ENCODE measurements at regions not wholly inside any gene's neighbourhood (a gene's known extent, or its start where the extent isn't known, plus 50 kb on each side); places are given as distances from the start of the nearest gene placed in this dataset.

DNA sequence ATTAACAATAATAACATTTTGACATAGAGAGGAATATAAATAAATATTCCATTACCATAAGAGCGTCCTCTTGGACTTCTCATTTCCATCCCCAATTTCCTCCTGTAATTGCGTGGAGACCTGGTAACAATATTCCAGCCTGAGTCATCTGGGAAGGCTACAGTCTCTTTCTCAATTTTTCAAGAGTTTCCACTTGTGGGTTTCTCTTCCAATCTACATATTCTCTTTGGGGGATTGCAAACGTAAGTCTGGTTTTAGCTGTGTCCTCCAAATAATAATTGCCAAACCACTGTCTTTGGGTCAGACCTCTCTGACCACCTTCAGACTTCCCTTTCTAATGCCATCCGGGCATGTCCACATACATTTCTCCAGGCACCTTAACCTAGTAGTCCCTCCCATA, 124.5 kb upstream of the USP24 start:
- Histone ChIP-seq H3K9me3 (ENCODE audit: control insufficient read depth, low read length) (no peaks in the 10 kb centered on the region), H3K36me3 (ENCODE audit: control insufficient read depth, insufficient read depth, low read length) (no peaks in the 10 kb centered on the region), H3K4me3 (ENCODE audit: insufficient read depth, low read depth, low read length, poor library complexity, severe bottlenecking) (no peak overlapping the region), H3K4me1 (ENCODE audit: control insufficient read depth, insufficient read depth, low read length, poor library complexity, severe bottlenecking) (no peaks in the 10 kb centered on the region), H3K27me3 (replicated peaks; ENCODE audit: control insufficient read depth, insufficient read depth, low read length, poor library complexity, severe bottlenecking) (no peaks in the 10 kb centered on the region), H3K27ac (ENCODE audit: insufficient read depth, low read length, poor library complexity, severe bottlenecking) (no peak overlapping the region)
- no peak for DNase-seq

DNA sequence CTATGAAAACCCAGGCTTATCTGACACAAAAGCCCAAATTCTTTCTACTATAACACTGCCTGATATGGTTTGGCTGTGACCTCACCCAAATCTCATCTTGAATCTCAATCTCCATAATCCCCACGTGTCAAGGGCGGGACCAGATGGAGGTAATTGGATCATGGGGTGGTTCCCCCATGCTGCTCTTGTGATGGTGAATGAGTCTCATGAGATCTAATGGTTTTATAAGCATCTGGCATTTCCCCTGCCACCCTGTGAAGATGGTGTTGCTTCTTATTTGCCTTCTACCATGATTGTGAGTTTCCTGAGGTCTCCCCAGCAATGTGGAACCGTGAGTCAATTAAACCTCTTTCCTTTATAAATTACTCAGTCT, 123.3 kb upstream of the USP24 start:
- no peaks in the 10 kb centered on the region for H3K36me3 ChIP-seq (ENCODE audit: control insufficient read depth, insufficient read depth, low read length)
- no peak overlapping the region for H3K27ac ChIP-seq (ENCODE audit: insufficient read depth, low read length, poor library complexity, severe bottlenecking)
- H3K4me1 ChIP-seq (ENCODE audit: control insufficient read depth, insufficient read depth, low read length, poor library complexity, severe bottlenecking), result no peaks in the 10 kb centered on the region
- DNase-seq, result no peak
- no peaks in the 10 kb centered on the region for H3K9me3 ChIP-seq (ENCODE audit: control insufficient read depth, low read length)
- no peak overlapping the region for H3K4me3 ChIP-seq (ENCODE audit: insufficient read depth, low read depth, low read length, poor library complexity, severe bottlenecking)
- H3K27me3 ChIP-seq (replicated peaks; ENCODE audit: control insufficient read depth, insufficient read depth, low read length, poor library complexity, severe bottlenecking), result no peaks in the 10 kb centered on the region

DNA sequence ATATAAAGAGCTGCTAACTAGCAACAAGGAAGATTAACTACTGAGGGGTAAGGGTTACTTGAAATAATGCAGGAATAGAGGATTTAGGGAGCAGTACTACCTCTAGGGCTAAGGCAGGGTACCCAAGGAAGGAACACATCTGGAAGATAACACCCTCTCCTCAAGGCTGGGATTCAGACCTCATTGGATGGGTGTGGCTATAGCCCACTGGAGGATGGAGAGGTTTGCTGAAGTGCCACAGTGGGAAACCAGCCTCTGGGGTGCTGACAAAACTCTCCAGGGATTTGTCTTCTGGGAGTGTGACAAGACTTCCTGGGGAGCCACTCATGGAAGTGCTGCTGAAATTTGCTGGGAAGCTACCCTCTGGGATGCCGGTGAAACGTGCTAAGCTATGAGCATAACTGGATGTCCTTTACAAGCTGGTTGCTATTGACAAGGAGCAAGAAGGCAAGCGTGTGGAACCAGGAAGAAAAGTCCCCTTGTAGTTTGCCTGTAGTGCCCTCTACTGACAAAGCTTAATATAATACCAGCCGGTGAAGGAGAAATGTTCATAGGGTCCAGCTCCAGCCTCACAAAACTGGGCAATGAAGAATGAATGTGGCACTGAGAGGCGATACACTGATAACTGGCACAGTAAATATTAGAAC, 122.8 kb upstream of the USP24 start:
- DNase-seq, result no peak
- H3K4me1 ChIP-seq (ENCODE audit: control insufficient read depth, insufficient read depth, low read length, poor library complexity, severe bottlenecking), result no peaks in the 10 kb centered on the region
- H3K9me3 ChIP-seq (ENCODE audit: control insufficient read depth, low read length), result no peaks in the 10 kb centered on the region
- H3K36me3 ChIP-seq (ENCODE audit: control insufficient read depth, insufficient read depth, low read length), result no peaks in the 10 kb centered on the region
- H3K27me3 ChIP-seq (replicated peaks; ENCODE audit: control insufficient read depth, insufficient read depth, low read length, poor library complexity, severe bottlenecking), result no peaks in the 10 kb centered on the region
- no peak overlapping the region for H3K4me3 ChIP-seq (ENCODE audit: insufficient read depth, low read depth, low read length, poor library complexity, severe bottlenecking)
- H3K27ac ChIP-seq (ENCODE audit: insufficient read depth, low read length, poor library complexity, severe bottlenecking), result no peak overlapping the region

DNA sequence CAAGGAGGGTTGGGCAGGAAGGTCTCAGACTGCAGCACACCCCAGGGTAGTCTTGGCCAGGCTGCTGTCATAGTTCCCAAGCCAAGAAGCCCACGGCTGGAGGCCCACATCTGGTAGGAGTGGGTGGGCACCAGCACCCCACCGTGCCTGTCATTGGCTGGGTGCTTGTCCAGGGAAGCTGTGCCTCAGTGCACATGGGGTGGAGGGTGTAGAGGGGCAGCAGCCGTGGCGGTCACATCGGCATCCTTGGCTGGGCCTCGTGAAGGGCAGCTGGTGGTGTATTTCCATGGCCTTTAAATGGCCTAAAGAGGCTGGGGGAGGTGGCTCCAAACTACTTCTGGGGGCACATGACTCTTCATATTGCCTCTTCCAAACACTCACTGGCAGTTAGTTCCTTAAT, 119.6 kb upstream of the USP24 start:
- no peak overlapping the region for H3K4me3 ChIP-seq (ENCODE audit: insufficient read depth, low read depth, low read length, poor library complexity, severe bottlenecking)
- no peaks in the 10 kb centered on the region for H3K4me1 ChIP-seq (ENCODE audit: control insufficient read depth, insufficient read depth, low read length, poor library complexity, severe bottlenecking)
- no peaks in the 10 kb centered on the region for H3K27me3 ChIP-seq (replicated peaks; ENCODE audit: control insufficient read depth, insufficient read depth, low read length, poor library complexity, severe bottlenecking)
- H3K27ac ChIP-seq (ENCODE audit: insufficient read depth, low read length, poor library complexity, severe bottlenecking), result no peak overlapping the region
- DNase-seq, result no peak
- no peaks in the 10 kb centered on the region for H3K9me3 ChIP-seq (ENCODE audit: control insufficient read depth, low read length)
- no peaks in the 10 kb centered on the region for H3K36me3 ChIP-seq (ENCODE audit: control insufficient read depth, insufficient read depth, low read length)

DNA sequence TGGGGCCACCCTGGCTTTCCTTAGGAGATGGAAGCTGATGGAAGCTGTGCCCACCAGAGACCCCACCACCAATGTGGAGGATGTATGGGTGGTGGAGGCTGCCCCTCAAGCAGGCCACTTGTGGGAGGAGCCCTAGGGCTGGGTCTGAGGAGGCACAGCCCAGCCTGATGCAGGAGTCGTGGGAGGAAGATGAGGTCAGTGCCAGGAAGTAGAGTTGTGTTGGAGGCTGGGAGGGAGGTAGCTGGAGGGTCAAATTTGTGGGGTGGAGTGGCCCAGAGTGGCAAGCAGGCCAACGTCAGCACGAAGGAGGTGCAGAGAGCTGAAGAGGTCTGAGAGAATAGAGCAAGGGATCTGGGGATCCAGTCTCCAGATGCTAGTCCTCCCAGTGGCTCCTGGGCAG, 119.0 kb upstream of the USP24 start:
- Histone ChIP-seq H3K9me3 (ENCODE audit: control insufficient read depth, low read length) (no peaks in the 10 kb centered on the region), H3K27ac (ENCODE audit: insufficient read depth, low read length, poor library complexity, severe bottlenecking) (no peak overlapping the region), H3K36me3 (ENCODE audit: control insufficient read depth, insufficient read depth, low read length) (no peaks in the 10 kb centered on the region), H3K27me3 (replicated peaks; ENCODE audit: control insufficient read depth, insufficient read depth, low read length, poor library complexity, severe bottlenecking) (no peaks in the 10 kb centered on the region), H3K4me1 (ENCODE audit: control insufficient read depth, insufficient read depth, low read length, poor library complexity, severe bottlenecking) (no peaks in the 10 kb centered on the region), H3K4me3 (ENCODE audit: insufficient read depth, low read depth, low read length, poor library complexity, severe bottlenecking) (no peak overlapping the region)
- DNase-seq, result no peak

DNA sequence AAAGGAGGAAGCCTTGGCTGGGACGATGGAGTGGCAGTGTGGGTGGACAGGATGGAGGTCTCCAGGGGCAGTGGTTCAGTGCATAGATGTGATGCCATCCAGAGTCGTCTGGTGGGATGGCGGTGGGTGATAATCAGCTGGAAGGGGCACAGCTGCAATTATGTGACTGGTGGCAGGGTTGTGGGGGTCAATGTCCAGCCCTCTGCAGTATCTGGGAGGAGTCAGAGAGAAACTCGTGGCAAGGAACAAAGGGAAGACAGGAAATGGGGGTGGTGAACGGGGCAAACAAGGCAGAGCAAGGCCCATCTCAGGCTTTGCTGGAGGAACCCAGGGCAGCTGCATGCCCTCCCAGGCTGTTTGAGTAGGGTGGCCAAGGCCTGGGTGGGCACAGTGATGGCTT, 118.3 kb upstream of the USP24 start:
- Histone ChIP-seq H3K27ac (ENCODE audit: insufficient read depth, low read length, poor library complexity, severe bottlenecking) (no peak overlapping the region), H3K27me3 (replicated peaks; ENCODE audit: control insufficient read depth, insufficient read depth, low read length, poor library complexity, severe bottlenecking) (no peaks in the 10 kb centered on the region)

DNA sequence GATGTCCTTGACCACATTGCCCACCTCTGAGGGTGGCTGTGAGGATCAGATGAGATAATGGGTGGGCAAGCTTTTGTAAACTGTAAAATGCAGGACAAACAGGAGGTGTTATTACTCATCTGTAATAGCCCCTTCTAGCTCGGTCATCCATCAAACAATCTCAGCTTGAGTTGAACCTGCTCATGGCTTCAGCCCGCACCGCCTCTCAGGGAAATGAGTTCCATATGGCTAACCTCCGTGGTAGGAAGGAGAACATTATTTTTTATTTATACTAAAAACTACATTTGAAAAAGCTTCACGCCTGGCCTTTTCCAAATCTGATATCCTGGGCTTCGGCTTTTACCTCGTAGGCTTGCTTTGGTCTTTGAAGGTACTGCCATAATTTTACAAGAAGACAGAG, 116.2 kb upstream of the USP24 start:
- Histone ChIP-seq H3K27me3 (replicated peaks; ENCODE audit: control insufficient read depth, insufficient read depth, low read length, poor library complexity, severe bottlenecking) (no peaks in the 10 kb centered on the region), H3K4me3 (ENCODE audit: insufficient read depth, low read depth, low read length, poor library complexity, severe bottlenecking) (no peak overlapping the region), H3K27ac (ENCODE audit: insufficient read depth, low read length, poor library complexity, severe bottlenecking) (no peak overlapping the region), H3K36me3 (ENCODE audit: control insufficient read depth, insufficient read depth, low read length) (no peaks in the 10 kb centered on the region), H3K9me3 (ENCODE audit: control insufficient read depth, low read length) (no peaks in the 10 kb centered on the region), H3K4me1 (ENCODE audit: control insufficient read depth, insufficient read depth, low read length, poor library complexity, severe bottlenecking) (no peaks in the 10 kb centered on the region)
- no peak for DNase-seq

More for the DNA sequence above, 118.3 kb upstream of the USP24 start:
- DNase-seq, result no peak
- no peaks in the 10 kb centered on the region for H3K36me3 ChIP-seq (ENCODE audit: control insufficient read depth, insufficient read depth, low read length)
- H3K9me3 ChIP-seq (ENCODE audit: control insufficient read depth, low read length), result no peaks in the 10 kb centered on the region
- H3K4me1 ChIP-seq (ENCODE audit: control insufficient read depth, insufficient read depth, low read length, poor library complexity, severe bottlenecking), result no peaks in the 10 kb centered on the region
- no peak overlapping the region for H3K4me3 ChIP-seq (ENCODE audit: insufficient read depth, low read depth, low read length, poor library complexity, severe bottlenecking)

DNA sequence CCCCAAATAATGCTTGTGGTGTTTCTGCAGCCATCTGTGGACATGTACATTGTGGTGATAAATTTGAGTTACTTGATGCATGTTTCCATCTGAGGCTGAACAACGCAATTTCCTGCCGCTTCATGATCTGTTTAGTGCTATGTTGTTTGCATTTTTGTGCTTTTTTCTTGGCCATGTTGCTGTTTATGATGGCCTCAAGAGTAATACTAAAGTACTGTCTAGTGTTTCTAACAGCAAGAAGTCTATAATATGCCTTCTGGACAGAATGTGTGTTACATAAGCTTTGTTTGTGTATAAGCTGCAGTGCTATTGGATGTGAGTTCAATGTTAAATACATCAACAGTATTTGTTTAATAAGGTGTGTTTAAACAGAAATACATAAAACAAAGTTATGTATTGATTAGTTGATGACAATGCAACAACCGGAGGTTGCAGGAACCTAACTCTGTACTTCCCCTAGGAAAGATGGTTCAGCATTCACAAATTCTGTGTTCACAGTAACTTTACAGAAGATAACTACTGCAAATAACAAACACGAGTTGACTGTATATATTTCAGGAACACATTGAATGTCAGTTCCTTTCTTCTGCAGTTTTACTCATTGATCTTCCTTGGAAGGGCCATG, 114.8 kb upstream of the USP24 start:
- Histone ChIP-seq H3K4me1 (ENCODE audit: control insufficient read depth, insufficient read depth, low read length, poor library complexity, severe bottlenecking) (no peaks in the 10 kb centered on the region), H3K36me3 (ENCODE audit: control insufficient read depth, insufficient read depth, low read length) (no peaks in the 10 kb centered on the region), H3K27ac (ENCODE audit: insufficient read depth, low read length, poor library complexity, severe bottlenecking) (no peak overlapping the region), H3K9me3 (ENCODE audit: control insufficient read depth, low read length) (no peaks in the 10 kb centered on the region), H3K4me3 (ENCODE audit: insufficient read depth, low read depth, low read length, poor library complexity, severe bottlenecking) (no peak overlapping the region), H3K27me3 (replicated peaks; ENCODE audit: control insufficient read depth, insufficient read depth, low read length, poor library complexity, severe bottlenecking) (no peaks in the 10 kb centered on the region)
- no peak for DNase-seq

DNA sequence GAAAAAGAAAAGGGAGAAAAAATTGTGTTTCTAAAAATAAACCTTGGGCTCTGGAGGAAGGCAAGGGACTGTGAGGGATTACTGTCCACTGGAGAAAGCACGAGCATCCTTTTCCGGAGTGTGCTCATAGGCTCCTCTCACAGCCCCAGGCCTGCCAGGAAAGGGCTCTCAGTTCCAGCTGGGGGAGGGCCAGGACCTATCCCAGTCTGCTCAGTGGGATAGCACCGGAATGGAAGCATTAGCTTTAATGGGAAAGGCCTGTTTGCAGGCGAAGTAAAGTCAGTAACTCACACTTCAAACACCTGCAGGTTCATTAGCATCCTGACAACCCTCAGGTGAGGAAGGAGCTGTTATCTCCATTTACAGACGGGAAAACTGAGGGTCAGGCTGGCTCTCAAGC, 113.9 kb upstream of the USP24 start:
- Histone ChIP-seq H3K4me1 (ENCODE audit: control insufficient read depth, insufficient read depth, low read length, poor library complexity, severe bottlenecking) (no peaks in the 10 kb centered on the region), H3K27ac (ENCODE audit: insufficient read depth, low read length, poor library complexity, severe bottlenecking) (no peak overlapping the region), H3K9me3 (ENCODE audit: control insufficient read depth, low read length) (no peaks in the 10 kb centered on the region), H3K36me3 (ENCODE audit: control insufficient read depth, insufficient read depth, low read length) (no peaks in the 10 kb centered on the region), H3K27me3 (replicated peaks; ENCODE audit: control insufficient read depth, insufficient read depth, low read length, poor library complexity, severe bottlenecking) (no peaks in the 10 kb centered on the region), H3K4me3 (ENCODE audit: insufficient read depth, low read depth, low read length, poor library complexity, severe bottlenecking) (no peak overlapping the region)
- no peak for DNase-seq

DNA sequence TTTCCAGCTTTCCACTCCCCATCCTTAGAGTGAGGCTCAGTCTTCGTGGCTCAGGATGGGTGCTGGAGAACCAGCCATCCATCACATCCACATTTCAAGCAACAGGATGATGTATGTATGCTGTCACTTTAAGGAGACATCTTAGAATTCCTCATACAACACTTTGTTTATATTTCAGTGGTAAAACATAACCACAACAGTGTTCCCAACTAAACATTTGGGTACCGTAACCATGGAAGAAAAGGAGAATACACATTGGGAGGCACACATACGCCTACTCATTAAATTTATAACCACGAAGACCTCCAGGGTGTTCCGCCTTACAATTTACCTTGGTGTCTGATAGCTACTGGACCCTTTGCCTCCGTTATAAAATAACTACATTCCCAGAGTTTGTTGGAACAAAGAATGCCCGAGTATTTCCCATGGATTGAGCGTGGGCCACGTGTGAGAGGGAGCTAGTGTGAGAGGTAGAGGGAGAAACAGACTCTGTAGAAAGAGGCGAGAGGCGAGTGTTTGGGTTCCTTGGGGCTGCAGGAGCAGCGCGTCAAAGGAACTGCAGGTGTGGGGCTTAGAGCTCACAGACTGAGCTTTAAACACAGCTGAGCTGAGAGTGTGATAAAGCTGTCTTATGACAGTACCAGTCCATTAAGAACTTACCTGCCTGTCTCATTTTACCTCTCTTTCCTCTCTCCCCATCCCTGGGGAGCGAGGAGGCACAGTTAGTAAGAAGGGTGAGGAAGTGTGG, 111.5 kb upstream of the USP24 start:
- Histone ChIP-seq H3K4me3 (ENCODE audit: insufficient read depth, low read depth, low read length, poor library complexity, severe bottlenecking) (no peak overlapping the region), H3K4me1 (ENCODE audit: control insufficient read depth, insufficient read depth, low read length, poor library complexity, severe bottlenecking) (no peaks in the 10 kb centered on the region), H3K9me3 (ENCODE audit: control insufficient read depth, low read length) (no peaks in the 10 kb centered on the region), H3K36me3 (ENCODE audit: control insufficient read depth, insufficient read depth, low read length) (no peaks in the 10 kb centered on the region), H3K27ac (ENCODE audit: insufficient read depth, low read length, poor library complexity, severe bottlenecking) (no peak overlapping the region), H3K27me3 (replicated peaks; ENCODE audit: control insufficient read depth, insufficient read depth, low read length, poor library complexity, severe bottlenecking) (no peaks in the 10 kb centered on the region)
- DNase-seq, result no peak
